Small intestine (tissue), 7 donors: ENCODE measurements at regions not wholly inside any gene's neighbourhood (a gene's known extent, or its start where the extent isn't known, plus 50 kb on each side); places are given as distances from the start of the nearest gene placed in this dataset.
"Not testable (repeated sequence)": the region's sequence is repeated elsewhere in the genome, so short reads cannot be mapped to it uniquely, and the experiment has no call there.

Experiments used
- DNase-seq, 2 donors: peaks; one replicate each; pipeline versions ENCODE4 v3.0.0 to v3.0.0-alpha.2; 2013
- FAIRE-seq: peaks from 2 replicates; lab custom pipeline; 2012; peaks lifted over from hg19 to GRCh38; lab: Jason Lieb, UNC
- H3K27ac ChIP-seq, 3 donors: one replicate each; pipeline ENCODE4 v1.5.1; 2013; ENCODE audit warnings: low read length in 2 of 3, mild to moderate bottlenecking in 2 of 3, control low read depth in 1 of 3, inconsistent platforms in 1 of 3, low read depth in 1 of 3, moderate library complexity in 1 of 3
- H3K27me3 ChIP-seq, 3 donors: one replicate each; pipeline ENCODE4 v1.6.1; 2013; ENCODE audit warnings: low read length in 3 of 3, inconsistent platforms in 1 of 3; ENCODE audit not compliant: control insufficient read depth in 3 of 3, insufficient read depth in 3 of 3
- H3K36me3 ChIP-seq, 3 donors: one replicate each; pipeline ENCODE4 v1.6.1; 2013; ENCODE audit warnings: low read length in 3 of 3, inconsistent platforms in 1 of 3, low read depth in 1 of 3, mild to moderate bottlenecking in 1 of 3, moderate library complexity in 1 of 3; ENCODE audit not compliant: control insufficient read depth in 3 of 3, insufficient read depth in 2 of 3
- H3K4me1 ChIP-seq, 3 donors: one replicate each; pipeline ENCODE4 v1.6.1; 2013; ENCODE audit warnings: low read length in 2 of 3, inconsistent platforms in 1 of 3, low read depth in 1 of 3, mild to moderate bottlenecking in 1 of 3, moderate library complexity in 1 of 3; ENCODE audit not compliant: control insufficient read depth in 3 of 3, insufficient read depth in 2 of 3
- H3K4me3 ChIP-seq, 3 donors: one replicate each; pipeline ENCODE4 v1.5.1; 2013; ENCODE audit warnings: low read length in 3 of 3, control low read depth in 1 of 3, inconsistent platforms in 1 of 3, low read depth in 1 of 3, mild to moderate bottlenecking in 1 of 3, moderate library complexity in 1 of 3
- H3K9me3 ChIP-seq, 2 donors: one replicate each; pipeline ENCODE4 v1.6.1; 2013; ENCODE audit warnings: low read depth in 1 of 2, low read length in 1 of 2; ENCODE audit not compliant: control insufficient read depth in 2 of 2, insufficient read depth in 1 of 2
- WGBS, 3 donors: extraction: QIAGEN DNeasy Blood & Tissue Kit; methylation state at CpG; one replicate each; pipeline ENCODE4 v1.1.7; 2013; 5-methylcytosine and 5-hydroxymethylcytosine counted together
- donor health status: healthy with polysubstance abuse.
- donor health status: control.
- donor health status: control.
- donor health status: Bipolar disorder and iron deficiency.
- donor health status: healthy.

- 64 to 80% (median 69%) methylated on average over 1 of the region's 1 CpG for WGBS, 3 donors
- Histone ChIP-seq H3K27ac (no peak overlapping the region), H3K36me3 (no peaks in the 10 kb centered on the region), H3K4me1 (no peaks in the 10 kb centered on the region), H3K4me3 (no peak overlapping the region), H3K27me3 (no peaks in the 10 kb centered on the region), H3K9me3 (no peaks in the 10 kb centered on the region)
- no peak for DNase-seq
- no peak for FAIRE-seq
These were observed 538.7 kb upstream of the ATXN7L3B start for GRCh38 chr12:73998894-73999293.

- Histone ChIP-seq H3K27ac (no peak overlapping the region), H3K4me1 (no peaks in the 10 kb centered on the region), H3K27me3 (no peaks in the 10 kb centered on the region), H3K9me3 (no peaks in the 10 kb centered on the region), H3K36me3 (no peaks in the 10 kb centered on the region), H3K4me3 (no peak overlapping the region)
- WGBS, 3 donors = 92 to 94% (median 93%) methylated on average over 5 of the region's 5 CpGs
- no peak for DNase-seq
- no peak for FAIRE-seq
These were observed 522.5 kb upstream of the ATXN7L3B start for GRCh38 chr12:74015118-74015517.

GRCh38 chr12:74016324-74016723 lies 521.3 kb upstream of the ATXN7L3B start:
- DNase-seq, H3K9me3 ChIP-seq, FAIRE-seq, H3K27me3 ChIP-seq, H3K36me3 ChIP-seq, H3K4me3 ChIP-seq, H3K4me1 ChIP-seq, H3K27ac ChIP-seq: not testable (repeated sequence)
- 91 to 96% (median 92%) methylated on average over 5 of the region's 5 CpGs for WGBS, 3 donors

- DNase-seq (no peak), FAIRE-seq (no peak)
- Histone ChIP-seq H3K27ac (no peak overlapping the region), H3K27me3 (no peaks in the 10 kb centered on the region), H3K4me3 (no peak overlapping the region), H3K36me3 (no peaks in the 10 kb centered on the region), H3K9me3 (no peaks in the 10 kb centered on the region), H3K4me1 (no peaks in the 10 kb centered on the region)
- WGBS, 3 donors = 58 to 71% (median 65%) methylated on average over 1 of the region's 1 CpG
These were observed 518.8 kb upstream of the ATXN7L3B start for GRCh38 chr12:74018849-74019248.

DNA sequence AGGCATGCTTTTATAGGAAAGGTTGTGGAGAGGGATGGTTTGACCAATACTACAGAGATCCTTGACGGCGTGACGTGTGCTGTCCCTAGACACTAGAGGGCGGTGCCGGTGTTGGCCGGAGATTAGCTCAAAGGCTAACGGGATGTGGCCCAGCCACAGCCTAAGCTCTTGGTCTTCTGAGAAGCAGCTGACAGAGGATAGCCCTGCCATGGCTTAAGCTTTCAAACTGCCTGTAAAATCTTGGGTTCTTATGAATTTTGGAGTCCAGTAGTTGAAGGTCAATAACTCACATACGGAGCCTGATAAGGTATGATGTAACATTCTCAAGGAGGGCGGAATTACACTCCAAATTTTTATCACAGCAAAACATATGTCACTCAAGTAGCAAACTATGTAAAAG lies 515.7 kb upstream of the ATXN7L3B start:
- WGBS, 3 donors = 11 to 15% (median 14%) methylated on average over 9 of the region's 9 CpGs
- H3K4me1 ChIP-seq = no peaks in the 10 kb centered on the region
- no peak for FAIRE-seq
- H3K27ac ChIP-seq = no peak overlapping the region
- H3K4me3 ChIP-seq = no peak overlapping the region
- peak; percentile 30 to 48 for DNase-seq
- no peaks in the 10 kb centered on the region for H3K36me3 ChIP-seq
- no peaks in the 10 kb centered on the region for H3K27me3 ChIP-seq
- no peaks in the 10 kb centered on the region for H3K9me3 ChIP-seq

- no peak for FAIRE-seq
- Histone ChIP-seq H3K36me3 (no peaks in the 10 kb centered on the region), H3K4me3 (no peak overlapping the region), H3K4me1 (no peaks in the 10 kb centered on the region), H3K27me3 (no peaks in the 10 kb centered on the region), H3K9me3 (no peaks in the 10 kb centered on the region), H3K27ac (no peak overlapping the region)
- WGBS, 3 donors = 26 to 54% (median 32%) methylated on average over 2 of the region's 2 CpGs
- no peak for DNase-seq
These were observed 506.6 kb upstream of the ATXN7L3B start for GRCh38 chr12:74031045-74031444.

GRCh38 chr12:74033531-74033930 lies 504.1 kb upstream of the ATXN7L3B start:
- H3K27me3 ChIP-seq = no peaks in the 10 kb centered on the region
- no peak overlapping the region for H3K4me3 ChIP-seq
- FAIRE-seq (no peak), DNase-seq (no peak)
- no peak overlapping the region for H3K27ac ChIP-seq
- WGBS, 3 donors = 18 to 38% (median 29%) methylated on average over 3 of the region's 3 CpGs
- no peaks in the 10 kb centered on the region for H3K36me3 ChIP-seq
- no peaks in the 10 kb centered on the region for H3K4me1 ChIP-seq
- no peaks in the 10 kb centered on the region for H3K9me3 ChIP-seq

GRCh38 chr12:74039138-74039537 lies 498.5 kb upstream of the ATXN7L3B start:
- not testable (repeated sequence) for H3K4me3 ChIP-seq, H3K36me3 ChIP-seq, H3K27me3 ChIP-seq, FAIRE-seq, H3K4me1 ChIP-seq, H3K9me3 ChIP-seq, DNase-seq, H3K27ac ChIP-seq
- 66 to 83% (median 68%) methylated on average over 2 of the region's 2 CpGs for WGBS, 3 donors

DNA sequence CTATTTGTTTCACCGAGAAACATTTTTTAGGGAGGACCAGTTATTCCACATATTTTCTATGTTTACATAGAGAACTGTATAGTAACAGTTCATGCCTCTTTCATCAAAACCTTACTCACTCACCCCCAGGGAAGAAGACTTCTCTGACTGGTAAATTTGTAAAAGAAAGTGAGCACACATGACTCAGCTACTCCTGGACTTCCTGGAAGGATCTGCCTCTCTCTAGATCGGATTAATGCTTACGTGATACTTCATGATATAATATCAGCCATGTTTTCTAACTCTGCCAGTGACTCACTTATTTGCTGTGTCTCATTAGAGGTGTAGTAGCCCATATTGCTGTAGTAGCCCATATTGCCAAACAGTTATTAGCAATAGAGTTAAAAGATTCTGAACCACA lies 494.3 kb upstream of the ATXN7L3B start:
- no peaks in the 10 kb centered on the region for H3K9me3 ChIP-seq
- no peaks in the 10 kb centered on the region for H3K36me3 ChIP-seq
- FAIRE-seq = no peak
- H3K27me3 ChIP-seq = no peaks in the 10 kb centered on the region
- WGBS, 3 donors = 66 to 73% (median 68%) methylated on average over 3 of the region's 3 CpGs
- H3K4me3 ChIP-seq = no peak overlapping the region
- H3K4me1 ChIP-seq = no peaks in the 10 kb centered on the region
- DNase-seq = no peak
- H3K27ac ChIP-seq = no peak overlapping the region
